ENCODE measurements at regions not wholly inside any gene's neighbourhood (a gene's known extent, or its start where the extent isn't known, plus 50 kb on each side); places are given as distances from the start of the nearest gene placed in this dataset.

- Histone ChIP-seq H3K27ac (no peak overlapping the region), H3K9me3 (no peaks in the 10 kb centered on the region), H3K4me1 (no peaks in the 10 kb centered on the region), H3K4me3 (no peak overlapping the region), H3K27me3 (no peaks in the 10 kb centered on the region), H3K36me3 (no peaks in the 10 kb centered on the region)
- TF ChIP-seq CTCF (IDR thresholded peaks at IDR 0.05) (no peak), POLR2A (IDR thresholded peaks at IDR 0.05) (no peak)
- no peak for DNase-seq
These were observed 89.2 kb upstream of the COL8A1 start for GRCh38 chr3:99549220-99549619.

- DNase-seq: no peak
- H3K4me3 ChIP-seq: no peak overlapping the region
- no peak overlapping the region for H3K27ac ChIP-seq
- H3K27me3 ChIP-seq: no peaks in the 10 kb centered on the region
- no peaks in the 10 kb centered on the region for H3K36me3 ChIP-seq
- TF ChIP-seq POLR2A (IDR thresholded peaks at IDR 0.05) (no peak), CTCF (IDR thresholded peaks at IDR 0.05) (no peak)
- no peaks in the 10 kb centered on the region for H3K4me1 ChIP-seq
- no peaks in the 10 kb centered on the region for H3K9me3 ChIP-seq
These were observed 89.7 kb upstream of the COL8A1 start for GRCh38 chr3:99548674-99549073.

GRCh38 chr3:99545941-99546580, 92.3 kb upstream of the COL8A1 start:
- no peak for DNase-seq
- H3K27ac ChIP-seq: no peak overlapping the region
- no peaks in the 10 kb centered on the region for H3K4me1 ChIP-seq
- H3K9me3 ChIP-seq: no peaks in the 10 kb centered on the region
- no peaks in the 10 kb centered on the region for H3K27me3 ChIP-seq
- TF ChIP-seq CTCF (IDR thresholded peaks at IDR 0.05) (no peak), POLR2A (IDR thresholded peaks at IDR 0.05) (no peak)
- H3K36me3 ChIP-seq: no peaks in the 10 kb centered on the region
- no peak overlapping the region for H3K4me3 ChIP-seq

DNA sequence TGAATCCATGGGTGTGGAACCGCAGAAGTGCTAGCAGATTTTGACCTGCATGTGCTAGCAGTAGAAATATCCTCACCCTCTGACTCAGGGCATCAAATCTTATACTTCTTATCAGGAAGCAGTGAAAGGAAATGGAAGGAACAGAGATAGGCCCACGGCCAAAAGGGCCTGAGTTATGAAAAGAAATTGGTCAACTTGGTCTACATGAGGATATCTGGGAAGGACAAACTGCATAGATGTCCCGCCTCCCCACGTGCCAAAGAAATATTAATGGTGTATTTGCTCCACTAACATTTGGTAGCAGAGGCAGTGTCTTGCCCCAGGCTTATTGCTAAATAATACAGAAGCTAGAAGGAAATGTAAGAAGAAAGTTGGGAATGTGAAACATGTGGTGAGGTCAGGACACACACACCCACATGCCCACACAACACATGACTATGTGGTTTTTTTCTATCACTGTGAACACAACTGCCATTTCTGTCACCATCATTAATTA, 93.6 kb upstream of the COL8A1 start:
- Histone ChIP-seq H3K4me1 (no peaks in the 10 kb centered on the region), H3K27me3 (no peaks in the 10 kb centered on the region), H3K36me3 (no peaks in the 10 kb centered on the region), H3K9me3 (no peaks in the 10 kb centered on the region), H3K27ac (no peak overlapping the region), H3K4me3 (no peak overlapping the region)
- DNase-seq: no peak
- TF ChIP-seq POLR2A (IDR thresholded peaks at IDR 0.05): no peak
- no peak for TF ChIP-seq CTCF (IDR thresholded peaks at IDR 0.05)

DNA sequence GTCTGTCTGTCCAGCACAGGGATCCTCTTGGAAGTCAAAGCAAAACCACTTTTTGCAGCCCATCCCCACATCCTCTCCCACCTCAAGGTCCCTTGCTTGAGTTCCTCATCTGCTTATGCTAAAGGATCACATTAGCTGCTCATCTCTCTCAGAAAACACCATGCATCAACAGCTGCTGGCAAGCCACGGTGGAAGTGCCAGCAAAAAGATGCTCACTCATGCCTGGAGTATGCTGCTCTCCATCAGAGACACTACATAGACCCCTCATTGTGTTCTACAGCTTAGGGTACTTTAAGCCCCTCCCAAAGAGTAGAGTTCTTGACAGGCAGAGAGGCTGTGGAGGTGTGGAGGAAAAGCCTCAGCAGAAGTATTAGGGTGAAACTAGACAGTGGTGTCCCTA, 94.6 kb upstream of the COL8A1 start:
- DNase-seq: no peak
- no peaks in the 10 kb centered on the region for H3K9me3 ChIP-seq
- H3K4me1 ChIP-seq: no peaks in the 10 kb centered on the region
- no peak overlapping the region for H3K27ac ChIP-seq
- H3K4me3 ChIP-seq: no peak overlapping the region
- TF ChIP-seq CTCF (IDR thresholded peaks at IDR 0.05) (no peak), POLR2A (IDR thresholded peaks at IDR 0.05) (no peak)
- no peaks in the 10 kb centered on the region for H3K27me3 ChIP-seq
- H3K36me3 ChIP-seq: no peaks in the 10 kb centered on the region

Measured in Peyer's patch (tissue), 4 donors.